HEK293 (cell line): ENCODE measurements at regions not wholly inside any gene's neighbourhood (a gene's known extent, or its start where the extent isn't known, plus 50 kb on each side); places are given as distances from the start of the nearest gene placed in this dataset.

Source experiments
- CTCF ChIA-PET: fragments of 350-600 bp; formaldehyde crosslinking; extraction: SDS; loops from one replicate; lab custom pipeline; 2021; ENCODE audit warnings: antibody characterized with exemption; lab: Yijun Ruan, JAX
- POLR2A ChIA-PET: fragments of 300-600 bp; formaldehyde crosslinking; extraction: SDS; loops from one replicate; lab custom pipeline; 2020; ENCODE audit warnings: antibody characterized with exemption, inconsistent platforms; lab: Yijun Ruan, JAX
- H3K27ac ChIP-seq: fragments of 200-500 bp; sonication (Bioruptor generic); 2 replicates; pipeline ENCODE4 v1.5.1; 2014; ENCODE audit warnings: low read depth, low read length, control low read depth, inconsistent platforms; ENCODE audit errors: extremely low read depth
- H3K36me3 ChIP-seq, 2 experiments: fragments of 200-500 bp in 1 of 2; sonication (Bioruptor generic) in 1 of 2; 1 replicate in 1 of 2; 2 replicates in 1 of 2; pipeline ENCODE4 v1.5.1; 2014 to 2017; ENCODE audit warnings: inconsistent platforms in 2 of 2, low read length in 2 of 2; ENCODE audit not compliant: control insufficient read depth in 2 of 2, insufficient read depth in 1 of 2
- H3K4me1 ChIP-seq: fragments of 200-500 bp; sonication (Bioruptor generic); 2 replicates; pipeline ENCODE4 v1.5.1; 2014; ENCODE audit warnings: mild to moderate bottlenecking, low read length, inconsistent platforms; ENCODE audit not compliant: control insufficient read depth, insufficient read depth
- H3K4me3 ChIP-seq: 2 replicates; pipeline ENCODE4 v1.5.1; 2011; ENCODE audit warnings: low read depth, mild to moderate bottlenecking, control low read depth, low read length, moderate library complexity
- H3K9me3 ChIP-seq: fragments of 200-500 bp; sonication (Bioruptor generic); 2 replicates; pipeline ENCODE4 v1.5.1; 2014; ENCODE audit warnings: low read depth, low read length, inconsistent platforms; ENCODE audit not compliant: control insufficient read depth, insufficient read depth
- ATF2 ChIP-seq: fragments of 450-650 bp; formaldehyde crosslinking; IDR thresholded peaks from 2 replicates; pipeline ENCODE4 v1.5.1; 2016; ENCODE audit warnings: missing biosample characterization, missing genetic modification characterization, low read depth
- BCL11B ChIP-seq: fragments of 450-650 bp; formaldehyde crosslinking; IDR thresholded peaks from 2 replicates; pipeline ENCODE4 v1.5.1; 2016; ENCODE audit warnings: low read depth, missing biosample characterization, missing genetic modification characterization
- BCL6B ChIP-seq: fragments of 450-650 bp; formaldehyde crosslinking; IDR thresholded peaks from 2 replicates; pipeline ENCODE4 v1.5.1; 2017; ENCODE audit warnings: missing biosample characterization, missing genetic modification characterization
- ELK4 ChIP-seq: IDR thresholded peaks from 2 replicates; pipeline ENCODE4 v1.6.1; 2011; ENCODE audit warnings: mild to moderate bottlenecking, low read depth, low read length, borderline replicate concordance
- KLF9 ChIP-seq: fragments of 450-650 bp; formaldehyde crosslinking; IDR thresholded peaks from 2 replicates; pipeline ENCODE4 v1.5.1; 2016; ENCODE audit warnings: missing biosample characterization, missing genetic modification characterization, low read depth
- PRDM6 ChIP-seq: fragments of 450-650 bp; formaldehyde crosslinking; IDR thresholded peaks from 2 replicates; pipeline ENCODE4 v1.5.1; 2017; ENCODE audit warnings: missing biosample characterization, missing genetic modification characterization
- SCRT2 ChIP-seq: fragments of 450-650 bp; formaldehyde crosslinking; IDR thresholded peaks from 2 replicates; pipeline ENCODE4 v1.5.1; 2016; ENCODE audit warnings: missing biosample characterization, missing genetic modification characterization
- ZFP3 ChIP-seq: fragments of 450-650 bp; formaldehyde crosslinking; IDR thresholded peaks from 2 replicates; pipeline ENCODE4 v1.5.1; 2016; ENCODE audit warnings: low read depth, missing biosample characterization, missing genetic modification characterization
- ZFP69B ChIP-seq: fragments of 450-650 bp; formaldehyde crosslinking; IDR thresholded peaks from 2 replicates; pipeline ENCODE4 v1.5.1; 2016; ENCODE audit warnings: missing biosample characterization, missing genetic modification characterization
- ZNF132 ChIP-seq: fragments of 450-650 bp; formaldehyde crosslinking; IDR thresholded peaks from 2 replicates; pipeline ENCODE4 v1.5.1; 2017; ENCODE audit warnings: missing biosample characterization, missing genetic modification characterization, borderline replicate concordance
- ZNF140 ChIP-seq: fragments of 450-650 bp; formaldehyde crosslinking; IDR thresholded peaks from 2 replicates; pipeline ENCODE4 v1.5.1; 2016; ENCODE audit warnings: missing biosample characterization, missing genetic modification characterization
- ZNF239 ChIP-seq: fragments of 450-650 bp; formaldehyde crosslinking; IDR thresholded peaks from 2 replicates; pipeline ENCODE4 v1.5.1; 2016; ENCODE audit warnings: missing biosample characterization, missing genetic modification characterization
- ZNF311 ChIP-seq: fragments of 450-650 bp; formaldehyde crosslinking; IDR thresholded peaks from 2 replicates; pipeline ENCODE4 v1.5.1; 2017; ENCODE audit warnings: missing biosample characterization, missing genetic modification characterization, borderline replicate concordance
- ZNF488 ChIP-seq: fragments of 450-650 bp; formaldehyde crosslinking; IDR thresholded peaks from 2 replicates; pipeline ENCODE4 v1.5.1; 2016; ENCODE audit warnings: missing biosample characterization, missing genetic modification characterization
- ZNF555 ChIP-seq: fragments of 450-650 bp; formaldehyde crosslinking; conservative IDR thresholded peaks from 2 replicates; pipeline ENCODE4 v1.5.1; 2017; ENCODE audit warnings: missing biosample characterization, mild to moderate bottlenecking, missing genetic modification characterization, inconsistent platforms
- ZNF585B ChIP-seq: fragments of 450-650 bp; formaldehyde crosslinking; IDR thresholded peaks from 2 replicates; pipeline ENCODE4 v1.5.1; 2016; ENCODE audit warnings: missing biosample characterization, missing genetic modification characterization
- ZNF621 ChIP-seq: fragments of 450-650 bp; formaldehyde crosslinking; IDR thresholded peaks from 2 replicates; pipeline ENCODE4 v1.5.1; 2017; ENCODE audit warnings: missing biosample characterization, missing genetic modification characterization
- ZNF843 ChIP-seq: fragments of 450-650 bp; formaldehyde crosslinking; IDR thresholded peaks from 2 replicates; pipeline ENCODE4 v1.5.1; 2016; ENCODE audit warnings: missing biosample characterization, missing genetic modification characterization
- ZSCAN5A ChIP-seq: fragments of 450-650 bp; formaldehyde crosslinking; IDR thresholded peaks from 2 replicates; pipeline ENCODE4 v1.5.1; 2016; ENCODE audit warnings: missing biosample characterization, missing genetic modification characterization

GRCh38 chr5:99070362-99070761 lies 141.6 kb upstream of the CHD1 start:
- CTCF ChIA-PET, result interaction anchor here (0.6 to 2.1 kb wide), 2 partner anchors 9 to 137 kb away, joined by 3 to 12 read pairs; no protein-coding TSS in a partner anchor
- no peak for TF ChIP-seq BCL11B (tag by site-specific recombination)
- TF ChIP-seq ZNF132, result no peak
- TF ChIP-seq ZSCAN5A (tag by site-specific recombination), result no peak
- TF ChIP-seq ZNF239, result no peak
- no peak for TF ChIP-seq ZNF140 (tag by site-specific recombination)
- no peak for TF ChIP-seq PRDM6 (tag by site-specific recombination)
- no peak for TF ChIP-seq ZNF555
- no peak for TF ChIP-seq ELK4
- no peak for TF ChIP-seq ZNF488 (tag by site-specific recombination)
- no peak for TF ChIP-seq ZNF311 (tag by site-specific recombination)
- no peak for TF ChIP-seq BCL6B
- TF ChIP-seq ZNF843 (tag by site-specific recombination), result no peak
- no peak for TF ChIP-seq ZFP69B (tag by site-specific recombination)
- no peak for TF ChIP-seq ZNF585B (tag by site-specific recombination)
- TF ChIP-seq ZFP3 (tag by site-specific recombination), result no peak
- TF ChIP-seq KLF9 (tag by site-specific recombination), result no peak
- TF ChIP-seq SCRT2, result no peak
- TF ChIP-seq, all 188 proteins: peak for 0
- no peak overlapping the region for H3K4me3 ChIP-seq
- H3K4me1 ChIP-seq, result peaks cover 4% of the 10 kb centered on the region; the same call in 1 of the 2 replicates
- POLR2A ChIA-PET, result no interaction called here
- H3K27ac ChIP-seq, result no peak overlapping the region
- H3K36me3 ChIP-seq, result no peaks in the 10 kb centered on the region
- H3K9me3 ChIP-seq, result no peaks in the 10 kb centered on the region

- no peaks in the 10 kb centered on the region for H3K9me3 ChIP-seq
- ChIA-PET POLR2A (no interaction called here), CTCF (no interaction called here)
- H3K27ac ChIP-seq, result no peak overlapping the region
- H3K4me3 ChIP-seq, result no peak overlapping the region
- no peaks in the 10 kb centered on the region for H3K36me3 ChIP-seq
- peaks cover 4% of the 10 kb centered on the region; the same call in 1 of the 2 replicates for H3K4me1 ChIP-seq
- TF ChIP-seq ATF2 (tag by site-specific recombination), result peak; percentile 42; the same call in 1 of the 2 replicates
- TF ChIP-seq ZNF621 (tag by site-specific recombination), result no peak
- TF ChIP-seq, all 188 proteins: peak for 1
Observed at GRCh38 chr5:99068944-99069650, 140.3 kb upstream of the CHD1 start.
